GM12878 (cell line): ENCODE measurements at regions not wholly inside any gene's neighbourhood (a gene's known extent, or its start where the extent isn't known, plus 50 kb on each side); places are given as distances from the start of the nearest gene placed in this dataset.

ENCODE experiments used
- ATAC-seq: fragments of 200-7000 bp; cut with Tn5 transposase; 3 replicates; pipeline ENCODE4 v1.9.1; 2020; ENCODE audit warnings: mild to moderate bottlenecking, moderate library complexity
- BruUV-seq: library from RNA; stranded (reverse); fragments of 400-500 nt; replicated peaks from 2 replicates; lab custom pipeline; 2021; lab: Mats Ljungman, UMichigan
- CTCF ChIA-PET: fragments of 300-600 bp; sonication (Branson Sonifier 250); formaldehyde crosslinking; extraction: SDS; loops from one replicate; lab custom pipeline; 2021; ENCODE audit warnings: inconsistent platforms; lab: Yijun Ruan, JAX
- POLR2A ChIA-PET: fragments of 350-600 bp; formaldehyde crosslinking; extraction: SDS; loops from one replicate; lab custom pipeline; 2021; ENCODE audit warnings: inconsistent platforms; lab: Charles Lee
- RAD21 ChIA-PET: fragments of 300-600 bp; sonication (Branson Sonifier 250); formaldehyde crosslinking; loops from one replicate; lab custom pipeline; 2023; ENCODE audit warnings: antibody characterized with exemption; ENCODE audit not compliant: unreplicated experiment; lab: Charles Lee
- SMC1A ChIA-PET: fragments of 300-600 bp; sonication (Branson Sonifier 250); formaldehyde crosslinking; loops from one replicate; lab custom pipeline; 2023; ENCODE audit not compliant: unreplicated experiment, uncharacterized antibody; lab: Charles Lee
- DNase-seq: peaks from one replicate; pipeline ENCODE4 v3.0.0-alpha.2; 2011; ENCODE audit warnings: low read depth, low spot score
- FAIRE-seq: peaks from 3 replicates; lab custom pipeline; 2011; peaks lifted over from hg19 to GRCh38; lab: Jason Lieb, UNC
- H2AFZ ChIP-seq: 2 replicates; pipeline ENCODE4 v1.6.0; 2011; ENCODE audit warnings: low read depth, low read length, control low read depth; ENCODE audit not compliant: control insufficient read depth
- H3K27ac ChIP-seq: 2 replicates; pipeline ENCODE4 v1.5.1; 2011; ENCODE audit warnings: control low read depth; ENCODE audit not compliant: control insufficient read depth, insufficient read depth
- H3K27me3 ChIP-seq, 2 experiments: replicated peaks in 1 of 2; 2 replicates each; pipeline versions ENCODE4 v1.6.0 to v1.6.1; 2011; ENCODE audit warnings: low read length in 1 of 2; ENCODE audit not compliant: control insufficient read depth in 2 of 2, insufficient read depth in 2 of 2
- H3K36me3 ChIP-seq, 2 experiments: 2 replicates each; pipeline ENCODE4 v1.5.1; 2011; ENCODE audit warnings: low read length in 1 of 2; ENCODE audit not compliant: control insufficient read depth in 2 of 2, insufficient read depth in 2 of 2
- H3K4me1 ChIP-seq: 2 replicates; pipeline ENCODE4 v1.6.1; 2011; ENCODE audit warnings: mild to moderate bottlenecking, low read length, moderate library complexity, mixed read lengths; ENCODE audit not compliant: control insufficient read depth, insufficient read depth
- H3K4me2 ChIP-seq: 2 replicates; pipeline ENCODE4 v1.6.0; 2011; ENCODE audit warnings: control low read depth; ENCODE audit not compliant: control insufficient read depth, insufficient read depth
- H3K4me3 ChIP-seq: fragments of 200-600 bp; sonication (generic); 2 replicates; pipeline ENCODE4 v1.5.1; 2016
- H3K79me2 ChIP-seq: 2 replicates; pipeline ENCODE4 v1.6.0; 2011; ENCODE audit warnings: low read length; ENCODE audit not compliant: control insufficient read depth, insufficient read depth
- H3K9ac ChIP-seq: 2 replicates; pipeline ENCODE4 v1.8.0; 2011; ENCODE audit warnings: low read length, control low read depth, mixed read lengths; ENCODE audit not compliant: control insufficient read depth, insufficient read depth
- H3K9me3 ChIP-seq: replicated peaks from 3 replicates; pipeline ENCODE4 v1.5.1; 2011; ENCODE audit warnings: mild to moderate bottlenecking, low read length; ENCODE audit not compliant: control insufficient read depth, insufficient read depth
- H4K20me1 ChIP-seq: 2 replicates; pipeline ENCODE4 v1.6.0; 2011; ENCODE audit not compliant: control insufficient read depth, insufficient read depth
- CBFB ChIP-seq: IDR thresholded peaks from 2 replicates; pipeline ENCODE4 v1.6.1; 2016; ENCODE audit warnings: antibody characterized with exemption, low read depth
- CBX3 ChIP-seq: fragments of 200-600 bp; sonication (generic); IDR thresholded peaks from 2 replicates; pipeline ENCODE4 v1.6.1; 2016; ENCODE audit warnings: low read depth, borderline replicate concordance
- CEBPZ ChIP-seq: fragments of 150-350 bp; IDR thresholded peaks from 2 replicates; pipeline ENCODE4 v1.6.1; 2016; ENCODE audit warnings: low read depth, low read length
- EED ChIP-seq: sonication (generic); IDR thresholded peaks from 2 replicates; pipeline ENCODE4 v1.6.1; 2016; ENCODE audit warnings: antibody characterized with exemption, low read depth
- HDAC2 ChIP-seq: fragments of 200-600 bp; sonication (generic); IDR thresholded peaks from 2 replicates; pipeline ENCODE4 v1.6.1; 2017
- HDGF ChIP-seq: fragments of 450-650 bp; IDR thresholded peaks from 2 replicates; pipeline ENCODE4 v1.6.1; 2016; ENCODE audit warnings: antibody characterized with exemption
- MYC ChIP-seq: IDR thresholded peaks from 2 replicates; pipeline ENCODE4 v1.6.1; 2011; ENCODE audit warnings: mild to moderate bottlenecking, low read length, moderate library complexity, inconsistent platforms; ENCODE audit not compliant: insufficient read depth, insufficient replicate concordance, insufficient read length, severe bottlenecking
- SUPT20H ChIP-seq: IDR thresholded peaks from 2 replicates; pipeline ENCODE4 v1.6.1; 2011; ENCODE audit warnings: low read depth, mild to moderate bottlenecking, low read length, moderate library complexity, borderline replicate concordance; ENCODE audit not compliant: control insufficient read depth
- TCF7 ChIP-seq: IDR thresholded peaks from 2 replicates; pipeline ENCODE4 v1.6.1; 2014; ENCODE audit warnings: antibody characterized with exemption, borderline replicate concordance
- in situ Hi-C: fragments of 300-500 bp; cut with MboI; formaldehyde crosslinking; loops from 9 replicates; pipeline ENCODE4 v1.14.3; 2018; ENCODE audit warnings: mixed read lengths
- intact Hi-C: fragments of 100-400 bp; cut with micrococcal nuclease; formaldehyde crosslinking; loops from one replicate; pipeline ENCODE4 v1.14.2; 2022; ENCODE audit not compliant: unreplicated experiment
- TF ChIP-seq, protein P1 (sequence below): IDR thresholded peaks from 2 replicates; pipeline ENCODE4 v1.6.1; 2011; ENCODE audit warnings: borderline replicate concordance, low read depth, mild to moderate bottlenecking, moderate library complexity, mixed read lengths, low read length; ENCODE audit not compliant: insufficient read depth; ENCODE audit errors: extremely low read length

DNA sequence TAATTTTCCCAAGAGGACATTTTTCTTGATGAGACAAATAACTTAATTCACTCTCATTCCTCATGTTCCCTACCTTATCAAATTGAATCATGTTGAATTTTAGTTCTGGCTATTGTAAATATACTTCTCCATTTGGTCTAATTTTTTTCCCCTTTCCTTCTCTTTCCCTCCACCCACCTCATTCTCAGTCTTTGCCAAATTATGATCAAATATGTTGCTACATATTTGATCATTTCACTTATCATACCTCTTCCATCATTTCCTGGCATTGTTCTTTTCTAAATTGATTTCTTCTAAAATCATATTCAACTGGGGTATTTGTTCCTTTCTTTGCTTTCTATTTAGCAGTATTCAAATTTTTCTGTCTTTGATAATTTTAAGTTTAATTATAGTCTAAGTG lies 52.3 kb downstream of the HDGFL1 start:
- H3K4me2 ChIP-seq = no peak overlapping the region
- no peak overlapping the region for H2AFZ ChIP-seq
- no peaks in the 10 kb centered on the region for H3K36me3 ChIP-seq
- ChIA-PET SMC1A (no interaction called here), POLR2A (no interaction called here), CTCF (no interaction called here), RAD21 (no interaction called here)
- H3K4me1 ChIP-seq = no peaks in the 10 kb centered on the region
- no peaks in the 10 kb centered on the region for H4K20me1 ChIP-seq
- FAIRE-seq = no peak
- no peaks in the 10 kb centered on the region for H3K27me3 ChIP-seq
- DNase-seq = no peak
- H3K79me2 ChIP-seq = no peaks in the 10 kb centered on the region
- in situ Hi-C loops (no loop called here), intact Hi-C loops (no loop called here)
- no peaks in the 10 kb centered on the region for H3K9me3 ChIP-seq
- no peak overlapping the region for H3K4me3 ChIP-seq
- no peak overlapping the region for H3K9ac ChIP-seq
- no peak for ATAC-seq
- no TSS peak for BruUV-seq
- no peak overlapping the region for H3K27ac ChIP-seq
- TF ChIP-seq, protein P1, sequence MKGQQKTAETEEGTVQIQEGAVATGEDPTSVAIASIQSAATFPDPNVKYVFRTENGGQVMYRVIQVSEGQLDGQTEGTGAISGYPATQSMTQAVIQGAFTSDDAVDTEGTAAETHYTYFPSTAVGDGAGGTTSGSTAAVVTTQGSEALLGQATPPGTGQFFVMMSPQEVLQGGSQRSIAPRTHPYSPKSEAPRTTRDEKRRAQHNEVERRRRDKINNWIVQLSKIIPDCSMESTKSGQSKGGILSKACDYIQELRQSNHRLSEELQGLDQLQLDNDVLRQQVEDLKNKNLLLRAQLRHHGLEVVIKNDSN = no peak
- TF ChIP-seq CEBPZ = no peak
- TF ChIP-seq MYC = no peak
- no peak for TF ChIP-seq CBFB
- no peak for TF ChIP-seq SUPT20H
- no peak for TF ChIP-seq HDGF
- no peak for TF ChIP-seq TCF7
- no peak for TF ChIP-seq CBX3
- TF ChIP-seq HDAC2 = no peak
- no peak for TF ChIP-seq EED
